GM12878 (cell line): ENCODE measurements at regions not wholly inside any gene's neighbourhood (a gene's known extent, or its start where the extent isn't known, plus 50 kb on each side); places are given as distances from the start of the nearest gene placed in this dataset.

Source experiments
- ATAC-seq: fragments of 200-7000 bp; cut with Tn5 transposase; 3 replicates; pipeline ENCODE4 v1.9.1; 2020; ENCODE audit warnings: mild to moderate bottlenecking, moderate library complexity
- BruUV-seq: library from RNA; stranded (reverse); fragments of 400-500 nt; replicated peaks from 2 replicates; lab custom pipeline; 2021; lab: Mats Ljungman, UMichigan
- CTCF ChIA-PET: fragments of 300-600 bp; sonication (Branson Sonifier 250); formaldehyde crosslinking; extraction: SDS; loops from one replicate; lab custom pipeline; 2021; ENCODE audit warnings: inconsistent platforms; lab: Yijun Ruan, JAX
- POLR2A ChIA-PET: fragments of 350-600 bp; formaldehyde crosslinking; extraction: SDS; loops from one replicate; lab custom pipeline; 2021; ENCODE audit warnings: inconsistent platforms; lab: Charles Lee
- RAD21 ChIA-PET: fragments of 300-600 bp; sonication (Branson Sonifier 250); formaldehyde crosslinking; loops from one replicate; lab custom pipeline; 2023; ENCODE audit warnings: antibody characterized with exemption; ENCODE audit not compliant: unreplicated experiment; lab: Charles Lee
- SMC1A ChIA-PET: fragments of 300-600 bp; sonication (Branson Sonifier 250); formaldehyde crosslinking; loops from one replicate; lab custom pipeline; 2023; ENCODE audit not compliant: unreplicated experiment, uncharacterized antibody; lab: Charles Lee
- DNase-seq: peaks from one replicate; pipeline ENCODE4 v3.0.0-alpha.2; 2011; ENCODE audit warnings: low read depth, low spot score
- FAIRE-seq: peaks from 3 replicates; lab custom pipeline; 2011; peaks lifted over from hg19 to GRCh38; lab: Jason Lieb, UNC
- H2AFZ ChIP-seq: 2 replicates; pipeline ENCODE4 v1.6.0; 2011; ENCODE audit warnings: low read depth, low read length, control low read depth; ENCODE audit not compliant: control insufficient read depth
- H3K27ac ChIP-seq: 2 replicates; pipeline ENCODE4 v1.5.1; 2011; ENCODE audit warnings: control low read depth; ENCODE audit not compliant: control insufficient read depth, insufficient read depth
- H3K27me3 ChIP-seq, 2 experiments: replicated peaks in 1 of 2; 2 replicates each; pipeline versions ENCODE4 v1.6.0 to v1.6.1; 2011; ENCODE audit warnings: low read length in 1 of 2; ENCODE audit not compliant: control insufficient read depth in 2 of 2, insufficient read depth in 2 of 2
- H3K36me3 ChIP-seq, 2 experiments: 2 replicates each; pipeline ENCODE4 v1.5.1; 2011; ENCODE audit warnings: low read length in 1 of 2; ENCODE audit not compliant: control insufficient read depth in 2 of 2, insufficient read depth in 2 of 2
- H3K4me1 ChIP-seq: 2 replicates; pipeline ENCODE4 v1.6.1; 2011; ENCODE audit warnings: mild to moderate bottlenecking, low read length, moderate library complexity, mixed read lengths; ENCODE audit not compliant: control insufficient read depth, insufficient read depth
- H3K4me2 ChIP-seq: 2 replicates; pipeline ENCODE4 v1.6.0; 2011; ENCODE audit warnings: control low read depth; ENCODE audit not compliant: control insufficient read depth, insufficient read depth
- H3K4me3 ChIP-seq: fragments of 200-600 bp; sonication (generic); 2 replicates; pipeline ENCODE4 v1.5.1; 2016
- H3K79me2 ChIP-seq: 2 replicates; pipeline ENCODE4 v1.6.0; 2011; ENCODE audit warnings: low read length; ENCODE audit not compliant: control insufficient read depth, insufficient read depth
- H3K9ac ChIP-seq: 2 replicates; pipeline ENCODE4 v1.8.0; 2011; ENCODE audit warnings: low read length, control low read depth, mixed read lengths; ENCODE audit not compliant: control insufficient read depth, insufficient read depth
- H3K9me3 ChIP-seq: replicated peaks from 3 replicates; pipeline ENCODE4 v1.5.1; 2011; ENCODE audit warnings: mild to moderate bottlenecking, low read length; ENCODE audit not compliant: control insufficient read depth, insufficient read depth
- H4K20me1 ChIP-seq: 2 replicates; pipeline ENCODE4 v1.6.0; 2011; ENCODE audit not compliant: control insufficient read depth, insufficient read depth
- CEBPZ ChIP-seq: fragments of 150-350 bp; IDR thresholded peaks from 2 replicates; pipeline ENCODE4 v1.6.1; 2016; ENCODE audit warnings: low read depth, low read length
- EP300 ChIP-seq, 2 experiments: fragments of 150-350 bp in 1 of 2; IDR thresholded peaks; 2 replicates each; pipeline ENCODE4 v1.6.1; 2011 to 2012; ENCODE audit warnings: low read depth in 2 of 2, low read length in 2 of 2, borderline replicate concordance in 1 of 2, improper control_type of control experiment in 1 of 2, inconsistent platforms in 1 of 2; ENCODE audit not compliant: control insufficient read depth in 1 of 2
- ESRRA ChIP-seq: IDR thresholded peaks from 2 replicates; pipeline ENCODE4 v1.6.1; 2012; ENCODE audit warnings: mild to moderate bottlenecking, low read length, improper control_type of control experiment
- EZH2 ChIP-seq: IDR thresholded peaks from 2 replicates; pipeline ENCODE4 v1.6.1; 2012; ENCODE audit warnings: low read depth, mild to moderate bottlenecking, control low read depth, inconsistent platforms, low read length, borderline replicate concordance; ENCODE audit not compliant: control insufficient read depth
- FOXK2 ChIP-seq: fragments of 450-650 bp; IDR thresholded peaks from 2 replicates; pipeline ENCODE4 v1.6.1; 2017; ENCODE audit warnings: mild to moderate bottlenecking, moderate library complexity
- JUND ChIP-seq: IDR thresholded peaks from 2 replicates; pipeline ENCODE4 v1.6.1; 2012; ENCODE audit warnings: low read depth, mild to moderate bottlenecking, low read length, improper control_type of control experiment, moderate library complexity
- NR2C1 ChIP-seq: fragments of 450-650 bp; IDR thresholded peaks from 2 replicates; pipeline ENCODE4 v1.6.1; 2017; ENCODE audit warnings: antibody characterized with exemption, mild to moderate bottlenecking, moderate library complexity
- POU2F2 ChIP-seq: IDR thresholded peaks from 3 replicates; pipeline ENCODE4 v1.6.1; 2011; ENCODE audit warnings: low read depth, mild to moderate bottlenecking, low read length, borderline replicate concordance
- SMC3 ChIP-seq: IDR thresholded peaks from 2 replicates; pipeline ENCODE4 v1.6.1; 2011; ENCODE audit warnings: low read length, improper control_type of control experiment, borderline replicate concordance
- SREBF1 ChIP-seq: IDR thresholded peaks from 2 replicates; pipeline ENCODE4 v1.6.1; 2012; ENCODE audit warnings: mild to moderate bottlenecking, low read length
- ZBED1 ChIP-seq: IDR thresholded peaks from 2 replicates; pipeline ENCODE4 v1.6.1; 2016; ENCODE audit warnings: borderline replicate concordance
- ZBTB4 ChIP-seq: fragments of 450-650 bp; formaldehyde crosslinking; IDR thresholded peaks from 2 replicates; pipeline ENCODE4 v1.4.0; 2022; ENCODE audit warnings: mild to moderate bottlenecking, moderate library complexity
- ZNF207 ChIP-seq: fragments of 450-650 bp; IDR thresholded peaks from 2 replicates; pipeline ENCODE4 v1.6.1; 2014; ENCODE audit warnings: antibody characterized with exemption, mild to moderate bottlenecking, borderline replicate concordance
- WGBS: methylation state at CpG from one replicate; pipeline ENCODE4 v1.1.6; 2016; ENCODE audit warnings: low lambda C conversion rate; ENCODE audit not compliant: insufficient replicate concordance, insufficient coverage; ENCODE audit errors: missing lambda C conversion rate; 5-methylcytosine and 5-hydroxymethylcytosine counted together
- in situ Hi-C: fragments of 300-500 bp; cut with MboI; formaldehyde crosslinking; loops from 9 replicates; pipeline ENCODE4 v1.14.3; 2018; ENCODE audit warnings: mixed read lengths
- intact Hi-C: fragments of 100-400 bp; cut with micrococcal nuclease; formaldehyde crosslinking; loops from one replicate; pipeline ENCODE4 v1.14.2; 2022; ENCODE audit not compliant: unreplicated experiment

- RAD21 ChIA-PET = no interaction called here
- no peak for FAIRE-seq
- no peak for ATAC-seq
These were observed 128.4 kb upstream of the TBX3 start for GRCh38 chr12:114812384-114812783.

GRCh38 chr12:114809097-114809496, 125.1 kb upstream of the TBX3 start:
- Histone ChIP-seq H3K4me2 (no peak overlapping the region), H3K9me3 (no peaks in the 10 kb centered on the region), H3K4me3 (no peak overlapping the region), H3K27ac (no peak overlapping the region), H3K9ac (no peak overlapping the region), H3K79me2 (no peaks in the 10 kb centered on the region), H2AFZ (no peak overlapping the region), H3K36me3 (no peaks in the 10 kb centered on the region), H3K4me1 (no peaks in the 10 kb centered on the region), H3K27me3 (no peaks in the 10 kb centered on the region), H4K20me1 (no peaks in the 10 kb centered on the region)
- ChIA-PET POLR2A (no interaction called here), RAD21 (no interaction called here), SMC1A (no interaction called here), CTCF (no interaction called here)
- FAIRE-seq = no peak
- BruUV-seq = no TSS peak
- intact Hi-C loops = no loop called here
- ATAC-seq = no peak
- in situ Hi-C loops = no loop called here
- DNase-seq = no peak
- WGBS = 35% methylated on average over 5 of the region's 5 CpGs
- no peak for TF ChIP-seq CEBPZ
- no peak for TF ChIP-seq NR2C1
- TF ChIP-seq ZNF207 = no peak
- no peak for TF ChIP-seq FOXK2
- TF ChIP-seq SMC3 = no peak
- TF ChIP-seq SREBF1 = no peak
- no peak for TF ChIP-seq ZBTB4 (CRISPR knock-in tag)
- no peak for TF ChIP-seq EZH2
- no peak for TF ChIP-seq POU2F2
- no peak for TF ChIP-seq ESRRA
- TF ChIP-seq EP300 (IDR thresholded peaks at IDR 0.05; ENCODE audit: borderline replicate concordance in 1 of 2, control insufficient read depth in 1 of 2, low read depth in 2 of 2, low read length in 2 of 2) = no peak
- TF ChIP-seq JUND = no peak

More at GRCh38 chr12:114812384-114812783, 128.4 kb upstream of the TBX3 start:
- Histone ChIP-seq H3K4me2 (no peak overlapping the region), H3K27ac (no peak overlapping the region), H3K9ac (no peak overlapping the region), H2AFZ (no peak overlapping the region), H3K79me2 (no peaks in the 10 kb centered on the region), H3K36me3 (no peaks in the 10 kb centered on the region), H3K9me3 (no peaks in the 10 kb centered on the region), H3K4me1 (no peaks in the 10 kb centered on the region), H3K4me3 (no peak overlapping the region), H4K20me1 (no peaks in the 10 kb centered on the region), H3K27me3 (no peaks in the 10 kb centered on the region)
- no peak for TF ChIP-seq ZBED1
- POLR2A ChIA-PET = no interaction called here
- intact Hi-C loops (no loop called here), in situ Hi-C loops (no loop called here)
- no TSS peak for BruUV-seq
- CTCF ChIA-PET = no interaction called here
- SMC1A ChIA-PET = no interaction called here
- WGBS = 35% methylated on average over 3 of the region's 4 CpGs
- DNase-seq = no peak
